ENCODE measurements at regions not wholly inside any gene's neighbourhood (a gene's known extent, or its start where the extent isn't known, plus 50 kb on each side); places are given as distances from the start of the nearest gene placed in this dataset.

GRCh38 chr15:91515188-91515754 is 338.2 kb upstream of the SLCO3A1 start:
- no peak for TF ChIP-seq CTCF (conservative IDR thresholded peaks at IDR 0.05; ENCODE audit: low read depth, low read length)
- no peak for TF ChIP-seq EZH2 (IDR thresholded peaks at IDR 0.05; ENCODE audit: low read length, unreplicated experiment)
- TF ChIP-seq EZH2phosphoT487 (IDR thresholded peaks at IDR 0.05; ENCODE audit: borderline replicate concordance, low read length): no peak
- CTCF ChIA-PET: no interaction called here

GRCh38 chr15:91516866-91517265 is 336.6 kb upstream of the SLCO3A1 start:
- no peak overlapping the region for H3K4me2 ChIP-seq (ENCODE audit: low read length)
- H3K36me3 ChIP-seq (ENCODE audit: low read depth, low read length): no peaks in the 10 kb centered on the region
- H3K79me2 ChIP-seq (ENCODE audit: low read length): no peaks in the 10 kb centered on the region
- peaks cover 9% of the 10 kb centered on the region; the same call in 1 of the 2 replicates for H3K27me3 ChIP-seq (ENCODE audit: low read length)
- no peaks in the 10 kb centered on the region for H4K20me1 ChIP-seq (ENCODE audit: low read length)
- ChIA-PET CTCF (no interaction called here), POLR2A (ENCODE audit: unreplicated experiment) (no interaction called here)
- H3K27ac ChIP-seq (ENCODE audit: low read length): no peak overlapping the region
- TF ChIP-seq EZH2phosphoT487 (IDR thresholded peaks at IDR 0.05; ENCODE audit: borderline replicate concordance, low read length): no peak
- no peak for TF ChIP-seq EZH2 (IDR thresholded peaks at IDR 0.05; ENCODE audit: low read length, unreplicated experiment)
- TF ChIP-seq CTCF (conservative IDR thresholded peaks at IDR 0.05; ENCODE audit: low read depth, low read length): no peak
- H3F3A ChIP-seq (ENCODE audit: low read length, unreplicated experiment): no peaks in the 10 kb centered on the region
- no peak overlapping the region for H3K9ac ChIP-seq (ENCODE audit: low read length)
- peaks cover 13% of the 10 kb centered on the region for H3K4me1 ChIP-seq (ENCODE audit: insufficient read depth, low read length)
- H3K4me3 ChIP-seq (ENCODE audit: low read length): no peak overlapping the region
- BruUV-seq (replicated peaks): no TSS peak
- no peak for DNase-seq
- H3K9me2 ChIP-seq (replicated peaks; ENCODE audit: low read length): no peaks in the 10 kb centered on the region
- intact Hi-C loops (cut with micrococcal nuclease): no loop called here
- H3K9me3 ChIP-seq (ENCODE audit: low read length): no peaks in the 10 kb centered on the region
- no peak overlapping the region for H2AFZ ChIP-seq (ENCODE audit: low read length)
- no peak for ATAC-seq

More at GRCh38 chr15:91515188-91515754, 338.2 kb upstream of the SLCO3A1 start:
- Histone ChIP-seq H3K9ac (ENCODE audit: low read length) (no peak overlapping the region), H3K4me3 (ENCODE audit: low read length) (no peak overlapping the region), H3F3A (ENCODE audit: low read length, unreplicated experiment) (no peaks in the 10 kb centered on the region), H3K27me3 (ENCODE audit: low read length) (peaks cover 10% of the 10 kb centered on the region; the same call in 1 of the 2 replicates), H3K36me3 (ENCODE audit: low read depth, low read length) (no peaks in the 10 kb centered on the region), H3K4me1 (ENCODE audit: insufficient read depth, low read length) (peaks cover 13% of the 10 kb centered on the region), H3K79me2 (ENCODE audit: low read length) (no peaks in the 10 kb centered on the region), H3K4me2 (ENCODE audit: low read length) (peak overlapping the region; percentile 40; the same call in 1 of the 2 replicates), H2AFZ (ENCODE audit: low read length) (no peak overlapping the region), H3K9me2 (replicated peaks; ENCODE audit: low read length) (no peaks in the 10 kb centered on the region), H4K20me1 (ENCODE audit: low read length) (no peaks in the 10 kb centered on the region), H3K27ac (ENCODE audit: low read length) (peak overlapping the region; percentile 69), H3K9me3 (ENCODE audit: low read length) (no peaks in the 10 kb centered on the region)
- BruUV-seq (replicated peaks): no TSS peak
- DNase-seq (peak; percentile 80), ATAC-seq (no peak)
- POLR2A ChIA-PET (ENCODE audit: unreplicated experiment): interaction anchor here (0.6 kb wide), 1 partner anchor 211 kb away, joined by 5 read pairs; no protein-coding TSS in a partner anchor
- intact Hi-C loops (cut with micrococcal nuclease): no loop called here

GRCh38 chr15:91517491-91518200 is 335.9 kb upstream of the SLCO3A1 start:
- ChIA-PET CTCF (no interaction called here), POLR2A (ENCODE audit: unreplicated experiment) (no interaction called here)
- Histone ChIP-seq H3K4me3 (ENCODE audit: low read length) (no peak overlapping the region), H3K27ac (ENCODE audit: low read length) (no peak overlapping the region), H3K4me2 (ENCODE audit: low read length) (no peak overlapping the region), H3K36me3 (ENCODE audit: low read depth, low read length) (no peaks in the 10 kb centered on the region), H3K79me2 (ENCODE audit: low read length) (no peaks in the 10 kb centered on the region), H4K20me1 (ENCODE audit: low read length) (no peaks in the 10 kb centered on the region), H2AFZ (ENCODE audit: low read length) (no peak overlapping the region), H3K4me1 (ENCODE audit: insufficient read depth, low read length) (peaks cover 18% of the 10 kb centered on the region), H3K9me3 (ENCODE audit: low read length) (no peaks in the 10 kb centered on the region), H3K9ac (ENCODE audit: low read length) (no peak overlapping the region), H3K9me2 (replicated peaks; ENCODE audit: low read length) (no peaks in the 10 kb centered on the region), H3K27me3 (ENCODE audit: low read length) (peaks cover under 1% of the 10 kb centered on the region; the same call in 1 of the 2 replicates), H3F3A (ENCODE audit: low read length, unreplicated experiment) (no peaks in the 10 kb centered on the region)
- ATAC-seq (no peak), DNase-seq (no peak)
- intact Hi-C loops (cut with micrococcal nuclease): no loop called here
- TF ChIP-seq EZH2 (IDR thresholded peaks at IDR 0.05; ENCODE audit: low read length, unreplicated experiment) (no peak), EZH2phosphoT487 (IDR thresholded peaks at IDR 0.05; ENCODE audit: borderline replicate concordance, low read length) (no peak), CTCF (conservative IDR thresholded peaks at IDR 0.05; ENCODE audit: low read depth, low read length) (no peak)
- no TSS peak for BruUV-seq (replicated peaks)
